Right cardiac atrium (tissue), 5 donors: ENCODE measurements at regions not wholly inside any gene's neighbourhood (a gene's known extent, or its start where the extent isn't known, plus 50 kb on each side); places are given as distances from the start of the nearest gene placed in this dataset.
"Not testable (repeated sequence)": the region's sequence is repeated elsewhere in the genome, so short reads cannot be mapped to it uniquely, and the experiment has no call there.

Experiments used
- ATAC-seq, 2 donors: fragments of 200-7000 bp; cut with Tn5 transposase; one replicate each; pipeline versions ENCODE4 v1.8.0 to v1.9.1; 2020; ENCODE audit warnings: moderate library complexity in 2 of 2, mild to moderate bottlenecking in 1 of 2
- DNase-seq, 3 donors: peaks; one replicate each; pipeline ENCODE4 v3.0.0-alpha.2; 2020
- H3K27ac ChIP-seq: one replicate; pipeline ENCODE4 v1.5.1; 2013; ENCODE audit warnings: mild to moderate bottlenecking, low read length, control low read depth, moderate library complexity
- H3K27me3 ChIP-seq: one replicate; pipeline ENCODE4 v1.6.1; 2013; ENCODE audit not compliant: control insufficient read depth, insufficient read depth
- H3K4me1 ChIP-seq: one replicate; pipeline ENCODE4 v1.6.1; 2013; ENCODE audit warnings: low read length; ENCODE audit not compliant: control insufficient read depth, insufficient read depth
- H3K4me3 ChIP-seq: one replicate; pipeline ENCODE4 v1.5.1; 2013; ENCODE audit warnings: low read length, control low read depth
- H3K9me3 ChIP-seq: one replicate; pipeline ENCODE4 v1.6.1; 2013; ENCODE audit warnings: low read length; ENCODE audit not compliant: control insufficient read depth
- WGBS: extraction: QIAGEN DNeasy Blood & Tissue Kit; methylation state at CpG from one replicate; pipeline ENCODE4 v1.1.7; 2013; 5-methylcytosine and 5-hydroxymethylcytosine counted together
- intact Hi-C, 4 donors: fragments of 100-400 bp; cut with DNase I; formaldehyde crosslinking; loops; one replicate each; pipeline versions ENCODE4 v1.11.0 to v1.14.0; 2022 to 2023
- donor health status: healthy with polysubstance abuse.
- donor health status: DM: no; HTN: yes; CAD: no.
- donor health status: DM: no; HTN: no; CAD: no.
- donor health status: DM: no; HTN: yes; CAD: no; lungs with severe emphysema.
- donor health status: DM: yes; HTN: yes; CAD: no.

DNA sequence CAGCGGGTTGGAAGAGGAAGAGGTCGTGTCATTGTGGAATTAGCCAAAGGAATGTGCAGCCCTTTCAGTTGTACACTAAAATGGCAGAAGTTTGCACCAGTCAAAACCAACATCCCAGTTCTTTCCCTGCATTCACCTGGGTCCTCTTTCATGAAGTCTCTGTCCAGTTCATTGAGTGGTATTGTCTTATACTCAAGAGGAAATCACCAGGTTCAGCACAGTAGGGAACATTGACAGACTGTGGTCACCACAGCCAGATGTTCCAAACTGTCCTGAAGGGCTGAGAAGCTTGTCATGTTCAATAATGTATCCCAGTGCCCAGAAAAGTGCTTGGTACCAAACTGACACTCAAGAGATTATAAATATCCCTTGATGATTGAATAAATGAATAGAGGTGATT, 131.6 kb downstream of the GLUL start:
- Histone ChIP-seq H3K9me3 (no peaks in the 10 kb centered on the region), H3K4me3 (no peak overlapping the region), H3K4me1 (peaks cover 16% of the 10 kb centered on the region), H3K27ac (no peak overlapping the region), H3K27me3 (no peaks in the 10 kb centered on the region)
- intact Hi-C loops: no loop called here
- ATAC-seq (no peak), DNase-seq (no peak)
- WGBS: 78% methylated on average over 2 of the region's 2 CpGs

DNA sequence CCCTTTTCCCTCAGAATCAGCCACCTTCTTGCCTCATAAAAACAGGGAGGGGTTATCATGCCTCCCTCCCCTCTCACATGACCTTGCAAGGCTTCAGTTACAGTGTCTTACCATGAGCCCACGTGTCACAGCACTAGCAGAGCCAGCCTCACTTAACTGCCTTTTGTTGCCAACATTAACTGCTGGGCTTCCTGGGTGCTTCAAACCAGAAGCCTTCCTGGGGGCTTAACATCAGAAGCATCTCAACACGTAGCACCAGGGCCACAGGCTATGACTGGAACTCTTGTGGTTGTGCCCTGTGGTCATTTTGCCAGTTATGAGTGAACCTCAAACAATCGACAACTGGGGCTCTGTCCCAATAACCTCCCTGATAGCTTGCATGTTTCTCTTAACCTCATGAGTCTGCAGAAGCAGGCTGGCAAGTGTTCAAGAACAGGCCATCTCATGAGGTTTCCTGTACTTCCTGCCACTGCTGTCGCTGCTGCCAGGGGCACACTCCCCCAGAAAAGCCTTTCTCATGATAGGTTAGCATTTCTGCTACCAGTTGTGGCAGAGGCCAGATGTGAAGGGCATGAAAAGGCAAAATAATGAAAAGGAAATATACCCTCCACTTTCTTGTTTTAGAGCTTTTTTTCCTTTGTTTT, 132.2 kb downstream of the GLUL start:
- Histone ChIP-seq H3K4me1 (peaks cover 16% of the 10 kb centered on the region), H3K27ac (no peak overlapping the region), H3K4me3 (no peak overlapping the region), H3K27me3 (no peaks in the 10 kb centered on the region), H3K9me3 (no peaks in the 10 kb centered on the region)
- DNase-seq (peak; percentile 66 to 84 (median 70)), ATAC-seq (peak; percentile 68 to 71)
- 15% methylated on average over 4 of the region's 4 CpGs for WGBS
- intact Hi-C loops: no loop called here

DNA sequence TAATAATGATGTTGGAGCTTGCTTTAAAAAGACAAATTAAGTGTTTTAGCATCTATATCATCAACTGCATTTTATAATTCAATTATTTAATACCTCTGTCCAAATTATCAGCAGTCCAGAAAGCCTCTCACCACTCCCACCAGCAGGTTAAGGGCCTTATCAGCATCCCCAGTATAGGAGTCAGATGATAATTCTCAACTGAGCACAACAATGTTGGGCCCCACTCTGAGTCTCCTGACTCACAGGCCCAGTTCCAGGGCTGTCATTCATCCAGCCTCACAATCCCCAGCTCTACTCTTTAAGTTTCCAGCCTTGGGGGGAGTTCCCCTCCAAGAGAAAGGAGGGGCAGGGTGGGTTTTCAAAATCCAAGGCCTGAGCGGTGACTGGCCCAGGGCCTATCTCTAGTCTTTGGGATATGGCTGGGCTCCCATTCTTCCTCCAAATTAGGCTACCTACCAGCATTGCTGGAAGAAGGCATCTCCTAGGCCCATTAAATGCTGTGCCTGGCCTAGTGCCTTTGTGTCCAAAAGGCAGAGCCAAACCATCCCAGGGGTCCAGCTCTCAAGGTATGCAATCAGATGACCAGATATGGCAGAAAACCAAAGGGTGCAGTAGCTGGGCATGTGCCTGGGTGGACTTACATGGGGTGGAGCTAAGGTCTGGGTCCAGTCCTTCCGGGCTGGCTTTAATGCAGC, 134.1 kb downstream of the GLUL start:
- DNase-seq (peak in 1 of 3 donors; percentile 48), ATAC-seq (peak; percentile 54 to 56)
- intact Hi-C loops: no loop called here
- no peaks in the 10 kb centered on the region for H3K9me3 ChIP-seq
- WGBS: 67% methylated on average over 2 of the region's 2 CpGs
- H3K4me1 ChIP-seq: peaks cover 16% of the 10 kb centered on the region
- H3K27me3 ChIP-seq: no peaks in the 10 kb centered on the region
- no peak overlapping the region for H3K4me3 ChIP-seq
- no peak overlapping the region for H3K27ac ChIP-seq

DNA sequence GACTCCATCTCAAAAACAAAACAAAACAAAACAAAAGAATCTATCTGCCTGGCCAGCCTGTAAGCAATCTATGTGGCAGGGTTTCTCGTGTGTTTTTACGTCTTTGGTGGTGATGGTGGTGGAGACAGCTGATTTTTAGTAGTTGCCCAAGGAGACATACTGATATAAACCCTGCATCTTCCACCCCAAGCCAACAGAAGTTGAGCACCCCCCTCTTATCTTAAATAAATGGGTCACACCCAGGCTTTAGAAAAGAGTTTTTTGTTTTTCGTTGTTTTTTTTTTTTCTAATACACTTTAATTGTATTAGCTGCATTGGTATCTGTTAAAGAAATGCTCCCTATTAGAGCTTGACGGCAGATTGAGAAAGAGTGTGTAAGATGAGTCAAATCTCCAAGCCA, 134.7 kb downstream of the GLUL start:
- DNase-seq (no peak), ATAC-seq (no peak)
- Histone ChIP-seq H3K4me3 (no peak overlapping the region), H3K9me3 (no peaks in the 10 kb centered on the region), H3K4me1 (peaks cover 16% of the 10 kb centered on the region), H3K27ac (no peak overlapping the region), H3K27me3 (no peaks in the 10 kb centered on the region)
- intact Hi-C loops: no loop called here
- 69% methylated on average over 4 of the region's 4 CpGs for WGBS

DNA sequence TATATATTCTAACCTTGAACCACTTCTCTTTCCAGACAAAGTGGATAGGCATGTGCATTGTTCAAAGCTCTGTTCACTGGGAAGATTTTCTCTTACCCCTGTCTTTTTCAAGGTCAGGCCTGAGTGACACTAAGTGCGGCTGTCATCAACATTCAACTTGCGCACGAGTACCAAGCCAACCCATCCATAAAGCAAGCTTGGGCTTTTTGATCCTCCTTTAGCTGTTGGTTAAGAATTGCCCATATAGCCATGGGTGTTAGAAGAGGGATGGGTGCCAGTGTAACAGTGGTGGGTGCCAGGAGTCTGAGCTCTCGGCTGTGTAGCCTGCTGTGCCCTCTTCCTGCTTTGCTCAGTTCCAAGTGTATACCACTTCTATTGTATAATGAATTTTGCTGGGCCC, 136.1 kb downstream of the GLUL start:
- DNase-seq: no peak
- WGBS: 65% methylated on average over 4 of the region's 4 CpGs

DNA sequence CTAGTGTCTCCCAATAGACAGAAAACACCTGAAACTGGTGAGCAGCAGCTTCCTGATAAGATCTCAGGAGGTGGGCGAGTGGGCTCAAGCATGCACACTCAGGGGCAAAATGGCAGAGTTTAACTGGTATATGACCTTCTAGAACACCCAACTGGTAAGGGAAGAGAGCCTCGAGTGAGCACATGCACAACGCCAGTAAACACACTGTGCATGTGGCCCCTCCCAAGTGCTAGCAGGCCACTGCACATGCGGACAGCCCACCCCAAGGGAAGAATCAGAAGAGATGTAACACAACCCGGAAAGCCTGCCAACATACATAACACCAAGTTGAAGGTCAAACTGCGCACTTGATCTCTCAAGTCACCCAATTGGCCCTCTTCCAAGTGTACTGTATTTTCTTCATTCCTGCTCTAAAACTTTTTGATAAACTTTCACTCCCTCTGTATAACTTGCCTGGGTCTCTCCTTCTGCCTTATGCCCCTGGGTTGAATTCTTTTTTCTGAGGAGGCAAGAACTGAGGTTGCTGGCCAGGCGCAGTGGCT, 138.2 kb downstream of the GLUL start:
- H3K9me3 ChIP-seq: no peaks in the 10 kb centered on the region
- WGBS: 64% methylated on average over 7 of the region's 7 CpGs
- no peak overlapping the region for H3K4me3 ChIP-seq
- DNase-seq (no peak), ATAC-seq (no peak)
- peaks cover 7% of the 10 kb centered on the region for H3K4me1 ChIP-seq
- intact Hi-C loops: no loop called here
- no peaks in the 10 kb centered on the region for H3K27me3 ChIP-seq
- H3K27ac ChIP-seq: no peak overlapping the region

More for the DNA sequence above, 136.1 kb downstream of the GLUL start:
- peaks cover 16% of the 10 kb centered on the region for H3K4me1 ChIP-seq
- intact Hi-C loops: no loop called here
- H3K27ac ChIP-seq: no peak overlapping the region
- no peak overlapping the region for H3K4me3 ChIP-seq
- ATAC-seq: peak; percentile 64 to 79
- H3K9me3 ChIP-seq: no peaks in the 10 kb centered on the region
- H3K27me3 ChIP-seq: no peaks in the 10 kb centered on the region

DNA sequence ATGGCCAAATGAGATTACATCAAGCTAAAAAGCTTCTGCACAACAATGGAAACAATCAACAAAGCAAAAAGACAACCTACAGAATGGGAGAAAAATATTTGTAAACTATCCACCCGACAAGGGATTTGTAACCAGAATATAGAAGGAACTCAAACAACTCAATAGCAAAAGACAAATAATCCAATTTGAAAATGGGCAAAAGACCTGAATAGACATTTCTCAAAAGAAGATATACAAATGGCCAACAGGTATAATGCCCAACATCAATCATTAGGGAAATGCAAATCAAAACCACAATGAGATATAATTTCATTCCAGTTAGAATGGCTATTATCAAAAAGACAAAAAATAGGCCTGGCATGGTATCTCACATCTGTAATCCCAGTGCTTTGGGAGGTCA, 140.0 kb downstream of the GLUL start:
- DNase-seq (no peak), ATAC-seq (no peak)
- Histone ChIP-seq H3K27ac (no peak overlapping the region), H3K4me3 (no peak overlapping the region), H3K27me3 (no peaks in the 10 kb centered on the region), H3K4me1 (peaks cover 2% of the 10 kb centered on the region), H3K9me3 (no peaks in the 10 kb centered on the region)
- WGBS: 91% methylated on average over 1 of the region's 1 CpG
- intact Hi-C loops: no loop called here

DNA sequence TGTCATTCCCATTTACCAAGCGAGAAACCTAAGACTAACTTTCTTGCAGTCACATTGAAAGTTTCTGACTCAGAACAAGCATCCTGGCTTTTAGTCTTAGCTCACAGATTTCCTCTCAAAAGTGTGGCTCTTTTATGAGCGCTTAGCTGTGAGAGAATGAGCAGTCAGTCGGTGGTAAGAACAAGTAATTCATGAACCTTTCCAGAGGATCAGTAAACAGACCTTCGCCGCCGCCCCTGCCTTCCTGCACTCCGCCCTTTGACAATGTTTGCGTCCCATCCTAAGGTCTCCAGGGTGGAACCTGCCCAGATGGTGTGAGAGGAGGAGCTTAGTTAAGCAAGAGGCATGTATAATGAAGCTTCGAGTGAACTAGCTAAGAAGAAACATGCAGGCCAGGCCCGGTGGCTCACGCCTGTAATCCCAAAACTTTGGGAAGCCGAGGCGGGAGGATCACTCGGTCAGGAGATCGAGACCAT, 142.4 kb downstream of the GLUL start:
- 84% methylated on average over 15 of the region's 15 CpGs for WGBS
- intact Hi-C loops: no loop called here
- peak in 1 of 2 donors; percentile 48 for ATAC-seq

DNA sequence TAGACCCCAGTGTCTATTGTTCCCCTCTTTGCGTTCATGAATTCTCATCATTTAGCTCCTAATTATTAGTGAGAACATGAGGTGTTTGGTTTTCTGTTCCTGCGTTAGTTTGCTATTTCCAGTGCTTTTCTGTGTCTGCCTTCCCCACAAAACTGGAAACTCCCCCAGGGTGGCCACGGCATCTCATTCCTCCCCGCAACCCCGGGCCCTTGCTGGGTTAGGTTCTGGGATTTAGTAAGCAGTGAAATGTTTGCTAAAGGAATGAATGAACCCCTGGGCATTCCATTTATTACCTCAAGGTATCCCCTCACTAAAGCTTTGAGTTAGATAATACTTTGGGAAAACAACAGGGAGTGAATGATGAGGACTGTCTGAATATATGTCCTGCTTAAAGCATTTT, 142.9 kb downstream of the GLUL start:
- DNase-seq (no peak), ATAC-seq (no peak)
- 86% methylated on average over 5 of the region's 5 CpGs for WGBS
- Histone ChIP-seq H3K27me3 (no peaks in the 10 kb centered on the region), H3K4me1 (no peaks in the 10 kb centered on the region), H3K9me3 (no peaks in the 10 kb centered on the region), H3K27ac (no peak overlapping the region), H3K4me3 (no peak overlapping the region)
- intact Hi-C loops: no loop called here

More for the DNA sequence above, 142.4 kb downstream of the GLUL start:
- Histone ChIP-seq H3K27ac (no peak overlapping the region), H3K4me1 (no peaks in the 10 kb centered on the region), H3K27me3 (no peaks in the 10 kb centered on the region), H3K9me3 (no peaks in the 10 kb centered on the region), H3K4me3 (no peak overlapping the region)
- no peak for DNase-seq

DNA sequence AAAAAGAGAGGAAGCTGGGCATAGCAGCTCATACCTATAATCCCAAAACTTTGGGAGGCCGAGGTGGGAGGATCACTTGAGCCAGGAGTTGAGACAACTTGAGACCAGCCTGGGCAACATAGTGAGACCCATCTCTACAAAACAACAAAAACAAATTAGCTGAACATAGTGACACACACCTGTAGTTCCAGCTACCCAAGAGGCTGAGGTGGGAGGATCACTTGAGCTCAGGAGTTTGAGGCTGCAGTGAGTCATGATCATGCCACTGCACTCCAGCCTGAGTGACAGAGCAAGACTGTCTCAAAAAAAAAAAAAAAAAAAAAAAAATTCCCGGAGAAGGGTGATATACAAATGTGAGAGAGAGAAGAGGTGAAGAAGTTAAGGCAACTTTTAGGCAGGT, 143.8 kb downstream of the GLUL start:
- DNase-seq, H3K27me3 ChIP-seq, H3K4me1 ChIP-seq, H3K9me3 ChIP-seq, intact Hi-C loops, H3K4me3 ChIP-seq, H3K27ac ChIP-seq, ATAC-seq: not testable (repeated sequence)
- 100% methylated on average over 2 of the region's 2 CpGs for WGBS

DNA sequence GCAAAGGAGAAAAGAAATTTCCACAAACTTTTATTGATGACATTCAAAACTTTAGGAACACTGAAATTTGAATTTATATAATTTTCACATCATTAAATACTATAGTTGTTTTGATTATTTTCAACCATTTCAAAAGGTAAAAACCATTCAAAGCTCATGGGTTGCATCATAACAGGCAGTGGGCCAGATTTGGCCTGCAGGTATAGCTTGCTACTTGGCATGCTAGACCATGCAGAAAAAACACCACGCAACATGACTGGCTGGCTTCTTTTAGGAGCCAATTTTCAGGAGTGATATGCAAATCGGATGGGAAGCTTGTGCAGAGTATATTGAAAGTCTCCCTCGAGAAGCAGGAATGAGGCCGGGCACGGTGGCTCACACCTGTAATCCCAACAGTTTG, 144.8 kb downstream of the GLUL start:
- WGBS: 96% methylated on average over 5 of the region's 5 CpGs
- no peak overlapping the region for H3K4me3 ChIP-seq
- no peaks in the 10 kb centered on the region for H3K27me3 ChIP-seq
- intact Hi-C loops: no loop called here
- no peaks in the 10 kb centered on the region for H3K4me1 ChIP-seq
- no peaks in the 10 kb centered on the region for H3K9me3 ChIP-seq
- H3K27ac ChIP-seq: no peak overlapping the region
- DNase-seq: no peak
- ATAC-seq: no peak
